HuH-7.5 (cell line): ENCODE measurements at regions not wholly inside any gene's neighbourhood (a gene's known extent, or its start where the extent isn't known, plus 50 kb on each side); places are given as distances from the start of the nearest gene placed in this dataset.
"Not testable (repeated sequence)": the region's sequence is repeated elsewhere in the genome, so short reads cannot be mapped to it uniquely, and the experiment has no call there.

Experiments
- DNase-seq: peaks from one replicate; pipeline ENCODE4 v3.0.0; 2011; ENCODE audit warnings: low spot score

DNA sequence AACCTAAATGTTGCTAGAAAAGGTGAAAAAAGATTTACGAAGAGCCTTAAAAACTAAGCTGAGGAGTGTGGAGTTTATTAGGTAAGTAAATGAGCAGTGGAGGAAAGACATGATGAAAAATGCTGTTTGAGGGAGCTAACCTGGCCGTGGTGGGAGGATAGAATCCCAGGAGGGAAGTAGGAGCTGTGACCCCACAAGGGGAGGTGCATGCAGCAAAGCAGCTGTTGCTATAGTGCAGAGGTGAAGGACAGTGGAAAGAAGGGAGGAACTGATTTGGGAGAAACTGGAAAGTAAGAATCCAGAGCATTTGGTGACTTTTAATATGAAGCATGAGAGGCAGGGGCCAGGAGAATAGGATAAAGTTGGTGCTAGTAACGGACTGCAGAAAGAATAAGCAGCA, 271.7 kb upstream of the ADGRL2 start:
- no peak for DNase-seq

DNA sequence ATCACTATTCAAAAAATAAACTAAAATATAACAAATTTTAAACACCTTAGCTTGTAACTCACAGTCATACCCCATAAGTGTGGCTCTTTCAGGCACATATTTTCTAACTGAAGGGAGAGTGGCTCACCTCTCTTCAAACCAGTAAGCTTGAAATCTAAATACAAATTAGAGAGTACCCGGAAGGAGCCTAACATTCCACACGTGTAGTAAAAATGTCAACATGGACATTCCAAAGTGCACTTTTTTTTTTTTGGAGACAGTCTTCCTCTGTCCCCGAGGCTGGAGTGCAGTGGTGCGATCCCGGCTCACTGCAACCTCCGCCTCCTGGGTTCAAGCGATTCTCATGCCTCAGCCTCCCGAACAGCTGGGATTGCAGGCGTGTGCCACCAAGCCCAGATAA, 275.6 kb upstream of the ADGRL2 start:
- DNase-seq: peak; percentile 47

DNA sequence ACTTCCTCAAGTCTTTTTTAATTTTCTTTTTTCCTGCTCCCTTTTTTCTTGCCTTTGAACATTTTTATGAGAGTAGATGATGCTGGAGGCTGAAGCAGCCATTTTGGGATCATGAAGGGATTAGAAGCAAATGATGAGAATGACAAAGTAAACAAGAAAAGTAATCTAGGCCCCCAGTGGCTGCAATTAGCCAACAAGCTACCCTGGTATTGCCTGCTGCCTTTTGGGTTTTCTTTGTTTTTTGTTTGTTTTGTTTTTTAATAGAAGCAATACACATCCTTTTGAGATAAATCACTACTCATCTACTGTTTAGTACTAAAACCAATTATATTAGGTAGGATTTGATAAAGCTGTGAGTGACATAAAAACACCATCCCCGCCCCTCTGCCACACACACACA, 280.7 kb upstream of the ADGRL2 start:
- DNase-seq: no peak

DNA sequence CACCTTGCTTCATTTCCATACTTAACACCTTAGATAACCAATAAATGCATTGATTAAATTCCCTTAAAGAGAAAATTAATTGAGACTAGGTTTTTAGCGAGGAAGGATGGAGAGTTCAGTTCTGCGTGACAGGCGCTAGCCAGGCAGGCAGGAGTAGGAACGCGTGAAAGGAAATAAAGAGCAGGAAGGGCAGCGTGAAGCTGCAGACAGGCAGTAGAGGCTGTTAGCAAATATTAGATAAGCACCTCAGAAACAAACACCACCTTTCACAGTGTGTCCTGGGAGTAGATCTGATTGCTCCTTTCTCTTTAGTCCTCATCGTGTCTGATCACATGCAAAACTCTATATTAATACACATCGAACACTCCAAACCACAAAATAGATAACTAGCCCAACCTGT, 282.7 kb upstream of the ADGRL2 start:
- no peak for DNase-seq

DNA sequence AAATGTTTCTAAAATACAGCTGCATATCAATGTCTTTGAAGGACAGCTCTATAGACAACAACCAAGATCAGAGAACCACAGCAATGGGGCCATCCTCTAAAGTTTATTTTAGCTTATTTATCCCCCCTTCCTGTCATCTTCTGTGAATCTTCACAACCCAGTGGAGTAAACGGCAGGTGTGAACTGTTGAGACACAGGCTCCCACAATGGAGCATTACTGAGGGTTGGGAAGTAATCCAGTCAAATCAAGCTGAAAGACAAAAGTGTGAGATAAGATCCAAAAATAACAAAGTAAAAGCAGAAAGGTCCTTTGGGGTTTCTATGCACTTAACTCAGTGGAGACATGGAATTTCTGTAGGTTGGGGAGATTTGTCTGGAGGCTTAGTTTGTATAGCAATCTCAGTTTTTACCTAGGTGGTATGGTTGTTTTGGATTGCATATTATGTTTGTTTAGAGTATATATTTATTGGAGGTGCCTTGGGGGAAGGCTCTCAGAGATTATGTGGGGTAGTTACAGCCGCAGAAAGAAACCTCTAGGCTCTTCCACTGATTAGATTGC, 286.9 kb upstream of the ADGRL2 start:
- DNase-seq: no peak

DNA sequence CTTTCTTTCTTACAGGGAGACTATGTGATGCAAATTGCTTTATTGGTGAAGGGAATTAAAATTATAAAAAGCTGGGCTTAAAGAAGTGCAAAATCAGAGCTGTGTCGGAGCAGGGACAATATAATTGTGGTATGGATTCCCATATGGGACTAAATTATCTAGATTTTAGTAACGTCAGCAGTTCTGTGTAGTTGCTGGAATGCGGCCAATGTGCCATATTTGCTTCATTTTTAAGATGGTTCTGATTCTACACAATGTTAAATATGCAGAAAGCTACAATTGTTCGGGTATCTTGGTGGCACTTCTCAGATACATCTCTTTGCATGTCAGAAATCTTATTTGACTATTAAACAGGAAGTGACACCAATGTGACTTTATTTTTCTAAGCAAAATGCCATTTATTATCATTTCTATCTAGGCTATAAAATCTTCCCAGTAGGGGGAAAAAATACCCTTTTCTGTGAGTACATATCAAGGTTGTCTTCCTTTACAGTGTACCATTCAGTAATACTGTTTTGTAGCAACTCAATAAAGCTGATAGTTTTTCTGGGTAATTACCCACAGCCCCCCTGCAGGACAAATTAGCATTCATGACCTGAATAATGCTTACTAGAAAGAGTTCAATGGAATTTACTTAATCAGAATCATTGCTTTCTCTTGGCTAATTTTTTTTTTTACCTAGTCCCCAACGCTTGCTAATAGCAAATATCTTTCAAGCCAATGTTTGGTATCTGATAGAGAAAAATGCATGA, 288.3 kb upstream of the ADGRL2 start:
- DNase-seq: no peak

DNA sequence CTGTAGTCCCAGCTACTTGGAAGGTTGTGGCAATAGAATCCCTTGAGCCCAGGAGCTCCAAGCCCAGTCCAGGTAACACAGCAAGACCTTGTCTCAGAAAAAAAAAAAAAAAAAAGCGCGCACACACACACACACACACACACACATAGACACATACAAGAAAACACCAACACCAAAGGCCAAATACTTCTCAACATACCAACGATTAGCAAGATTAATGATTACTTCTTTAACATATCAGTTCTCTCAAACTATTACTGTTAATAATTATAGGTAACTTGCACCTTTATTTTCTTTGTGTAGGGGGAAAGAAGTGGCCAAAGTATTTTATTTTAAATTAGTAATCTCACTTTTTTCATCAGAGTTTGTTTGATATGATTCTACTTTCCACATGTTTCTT, 289.5 kb upstream of the ADGRL2 start:
- DNase-seq: no peak

DNA sequence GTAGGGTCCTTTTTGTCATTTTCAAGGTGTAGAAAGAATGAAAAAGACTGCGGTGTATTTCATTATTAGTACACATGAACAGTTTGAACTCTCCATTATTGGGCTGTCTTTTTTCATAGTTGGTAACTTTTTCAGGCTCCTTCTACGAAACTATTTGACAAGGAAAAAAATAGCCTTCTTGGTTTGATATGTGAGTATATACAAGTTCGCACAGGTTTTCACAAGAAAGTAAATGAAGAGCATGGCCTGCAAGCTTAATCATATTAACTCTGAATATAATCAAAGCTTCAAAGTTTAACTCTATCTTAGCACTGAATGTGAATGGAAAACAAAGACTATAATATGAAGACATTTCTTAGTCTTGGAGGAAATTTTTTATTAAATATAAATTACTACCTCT, 290.0 kb upstream of the ADGRL2 start:
- DNase-seq: no peak

DNA sequence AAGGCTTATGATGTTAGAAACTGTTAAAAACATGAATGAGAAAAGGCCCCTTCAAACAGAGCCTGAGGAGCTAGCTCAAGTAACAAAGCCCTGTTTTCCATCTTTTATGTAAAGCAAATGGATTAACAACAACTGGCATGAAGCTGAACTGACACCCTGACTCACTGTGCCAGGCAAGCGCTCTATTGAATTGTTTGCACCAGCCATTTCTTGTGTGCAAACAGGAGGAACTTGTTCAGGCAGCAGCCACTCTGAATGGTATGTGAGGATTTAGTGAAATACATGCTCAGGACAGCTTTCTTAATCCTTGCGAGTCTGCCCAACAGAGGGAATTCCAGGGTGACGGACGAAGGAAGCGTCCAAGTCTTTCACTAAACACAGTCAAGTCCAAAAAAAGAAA, 291.1 kb upstream of the ADGRL2 start:
- no peak for DNase-seq

DNA sequence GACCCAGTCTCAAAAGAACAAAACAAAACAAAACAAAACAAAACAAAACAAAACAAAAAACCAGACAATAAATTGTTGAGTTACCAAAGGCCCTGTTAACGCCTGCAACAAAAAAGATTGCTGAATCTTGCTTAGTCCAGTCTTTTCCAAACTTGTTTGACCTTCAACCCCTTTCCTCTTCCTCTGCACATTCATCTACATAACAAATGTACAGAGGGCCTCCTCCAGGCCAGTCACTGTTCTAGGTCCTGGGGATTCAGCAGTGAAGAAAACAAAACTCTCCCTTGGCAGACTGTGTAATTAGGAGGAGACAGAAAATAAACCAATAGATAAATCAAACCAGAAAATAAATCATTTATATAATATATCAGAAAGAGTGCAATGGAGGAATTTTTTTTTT, 294.0 kb upstream of the ADGRL2 start:
- no peak for DNase-seq

DNA sequence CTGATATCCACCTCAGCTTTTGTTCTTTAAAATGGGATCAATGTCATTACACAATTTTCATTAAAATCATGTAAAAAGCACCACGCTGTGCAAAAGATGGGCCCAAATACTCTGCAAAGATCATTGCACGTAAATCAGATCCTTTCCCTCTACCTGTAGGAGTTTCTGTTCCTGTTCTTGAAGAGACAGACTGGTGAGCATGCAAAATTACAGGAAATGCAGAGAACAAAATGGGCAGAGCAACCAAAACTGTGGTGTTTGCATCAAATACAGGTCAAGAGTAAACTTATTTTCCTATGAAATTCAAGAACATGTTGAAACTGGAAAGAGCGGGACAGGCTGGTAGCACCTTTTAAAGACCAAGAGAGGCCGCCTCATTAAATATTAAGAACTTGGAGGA, 294.9 kb upstream of the ADGRL2 start:
- DNase-seq: no peak

DNA sequence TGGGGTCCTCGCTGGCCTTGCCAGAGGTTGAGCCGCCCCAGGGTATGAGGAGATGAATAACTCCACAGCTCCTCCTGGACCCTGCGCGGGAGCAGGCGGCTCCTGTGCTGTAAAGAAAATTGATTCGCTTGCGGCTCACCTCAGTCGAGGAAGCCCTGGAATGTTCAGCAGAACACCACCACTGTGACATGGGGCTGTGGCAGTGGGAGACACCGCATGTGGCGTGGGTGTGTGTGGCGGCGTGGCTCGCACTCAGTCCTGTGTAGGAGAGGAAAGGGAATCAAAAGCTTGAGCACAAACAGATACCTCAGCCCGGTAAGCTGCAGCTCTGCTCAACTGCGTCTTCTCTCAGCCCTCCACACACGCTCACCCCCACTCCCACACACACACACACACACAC, 295.9 kb upstream of the ADGRL2 start:
- not testable (repeated sequence) for DNase-seq

DNA sequence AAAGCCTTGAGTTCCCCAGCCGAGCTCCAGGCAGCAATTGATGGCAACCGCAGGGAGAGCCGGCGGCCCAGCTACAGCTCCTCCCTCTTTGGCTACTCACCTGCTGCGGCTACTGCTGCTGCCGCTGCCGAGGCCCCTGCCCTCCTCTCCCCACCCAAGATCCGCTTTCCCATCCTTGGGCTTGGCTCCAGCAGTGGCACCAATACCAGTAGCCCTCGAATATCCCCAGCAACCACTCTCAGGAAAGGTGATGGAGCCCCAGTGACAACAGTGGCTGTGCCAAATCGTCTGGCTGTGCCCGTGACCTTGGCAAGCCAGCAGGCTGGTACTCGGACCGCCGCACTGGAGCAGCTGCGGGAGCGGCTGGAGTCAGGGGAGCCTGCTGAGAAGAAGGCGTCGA, 298.0 kb upstream of the ADGRL2 start:
- not testable (repeated sequence) for DNase-seq

DNA sequence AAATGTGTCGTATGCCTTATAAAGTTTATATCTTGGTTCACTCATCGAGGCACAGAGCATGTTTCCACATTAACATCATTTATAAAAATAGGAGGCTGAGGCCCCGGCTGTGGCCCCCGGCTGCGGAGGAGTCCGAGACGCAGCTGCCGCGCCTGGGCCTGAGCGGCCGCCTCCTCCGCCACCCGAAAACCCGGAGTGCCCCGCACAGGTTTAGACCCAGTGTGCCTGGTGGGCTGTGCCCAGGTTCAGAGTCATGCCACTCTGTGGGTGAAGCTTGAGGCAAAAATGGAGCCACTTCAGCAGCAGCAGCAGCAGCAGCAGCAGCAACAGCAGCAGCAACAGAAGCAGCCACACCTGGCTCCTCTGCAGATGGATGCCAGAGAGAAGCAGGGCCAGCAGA, 299.2 kb upstream of the ADGRL2 start:
- DNase-seq: not testable (repeated sequence)

DNA sequence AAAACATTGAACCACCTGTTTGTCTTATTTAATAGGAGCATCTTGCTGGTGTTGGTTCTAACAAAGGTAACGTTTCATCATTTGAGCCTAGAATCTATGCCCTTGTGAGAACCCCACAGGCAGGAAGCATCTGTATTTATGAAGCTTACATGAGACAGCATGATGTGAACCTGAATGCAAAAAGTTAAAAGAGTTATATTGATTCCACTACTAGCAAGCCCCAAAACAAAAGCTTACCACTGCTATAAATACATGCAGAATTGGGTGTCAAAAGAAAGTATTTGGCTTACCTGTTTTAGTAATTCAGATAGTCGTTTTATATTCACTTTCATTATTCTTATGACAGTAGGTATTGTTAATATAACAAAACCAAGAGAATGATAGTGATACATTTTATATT, 301.2 kb upstream of the ADGRL2 start:
- no peak for DNase-seq

DNA sequence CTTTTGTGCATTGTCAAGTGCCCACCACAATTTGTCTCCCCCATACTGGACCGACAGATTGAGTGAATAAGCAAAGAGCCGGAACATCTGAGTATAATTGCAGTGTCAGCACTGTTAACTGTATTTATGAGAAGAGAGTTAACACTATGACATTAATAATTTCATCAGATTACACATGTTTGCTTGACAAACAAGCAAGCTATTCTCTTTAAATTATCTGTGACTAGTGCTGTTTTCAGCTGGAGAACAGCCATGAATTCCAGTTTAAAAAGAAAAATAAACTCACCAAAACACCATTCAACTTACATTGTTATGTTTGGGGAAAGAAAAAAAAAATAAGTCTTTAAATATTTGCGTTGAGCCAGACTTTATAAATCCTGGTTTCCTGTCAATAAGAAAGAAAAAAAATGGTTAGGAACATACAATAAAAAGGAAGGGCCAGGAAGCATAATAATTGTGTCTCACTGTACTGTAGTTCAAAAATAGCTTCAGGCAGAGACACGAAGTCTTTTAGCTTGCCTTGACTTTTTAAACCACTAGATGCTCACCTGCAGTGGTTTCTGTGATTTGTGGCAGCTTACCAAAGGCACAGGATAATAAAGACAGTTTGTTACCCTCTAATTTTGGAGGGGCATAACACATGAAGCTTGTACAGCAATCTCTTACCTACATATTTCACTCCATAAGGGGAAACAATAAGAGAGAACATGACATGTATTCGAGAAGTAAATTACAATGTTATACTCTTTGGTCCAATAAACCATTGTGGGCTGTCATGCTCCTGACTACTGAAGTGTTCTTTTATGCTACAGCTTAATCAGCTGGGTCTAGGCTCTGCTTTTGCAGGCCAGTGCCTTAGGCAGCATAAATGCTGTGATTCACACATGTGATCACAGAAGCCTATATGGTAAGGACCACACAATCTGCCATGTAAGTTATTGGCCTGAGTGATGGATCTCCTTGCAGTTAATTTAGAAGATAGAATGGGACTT, 302.0 kb upstream of the ADGRL2 start:
- DNase-seq: no peak

DNA sequence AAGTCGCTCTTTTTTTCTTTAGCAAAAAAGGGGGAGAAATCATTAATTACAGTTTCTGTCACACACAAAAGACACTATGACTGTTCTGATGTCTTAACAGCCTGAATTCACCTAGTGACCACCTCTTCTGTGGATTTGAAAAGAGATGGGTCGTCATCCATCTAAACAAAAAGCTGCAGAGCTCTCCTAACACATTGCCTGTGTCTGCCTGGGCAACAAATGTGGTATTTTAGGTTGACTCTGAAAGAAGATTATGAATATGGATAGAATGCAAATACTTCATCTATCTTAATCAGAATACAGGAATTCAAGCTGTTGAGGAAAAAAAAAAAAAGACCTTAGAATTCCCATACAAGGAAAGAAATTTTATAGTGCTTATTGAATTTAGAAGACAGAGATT, 304.4 kb upstream of the ADGRL2 start:
- no peak for DNase-seq

DNA sequence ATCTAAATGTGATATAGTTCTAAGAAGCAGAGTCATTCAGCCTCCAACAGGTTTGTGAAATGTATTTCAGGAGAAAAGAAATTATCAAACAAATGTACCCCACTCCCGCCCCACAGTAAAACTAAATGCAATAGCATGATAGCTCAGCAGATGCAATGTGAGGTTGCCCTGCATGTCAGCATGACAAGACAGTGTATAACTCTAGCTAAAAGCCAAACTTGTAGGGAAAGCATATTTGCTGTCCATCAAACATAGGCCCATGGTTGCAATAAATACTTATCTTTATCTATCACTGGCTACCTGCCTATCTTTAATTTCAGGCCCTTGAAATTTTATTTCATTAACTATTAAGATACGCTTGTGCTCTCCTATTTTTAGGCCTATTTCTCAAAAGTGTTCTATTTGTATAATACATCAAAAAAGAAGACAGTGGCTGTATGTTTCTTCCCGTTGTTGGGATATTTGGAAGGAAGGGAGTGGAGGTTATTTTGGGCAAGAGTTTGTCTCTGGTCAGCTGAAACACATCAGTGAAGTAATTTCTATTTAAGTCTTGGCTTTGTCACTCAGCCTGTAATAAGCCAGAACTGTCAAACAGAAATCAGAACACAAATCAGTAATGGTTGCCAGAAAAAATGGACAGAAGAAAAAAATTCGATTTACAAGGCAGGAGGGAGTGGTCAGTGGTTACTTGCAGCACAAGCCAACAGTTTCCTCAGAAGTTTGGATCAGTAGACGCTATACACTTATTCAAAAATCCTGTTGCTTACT, 307.4 kb upstream of the ADGRL2 start:
- no peak for DNase-seq

DNA sequence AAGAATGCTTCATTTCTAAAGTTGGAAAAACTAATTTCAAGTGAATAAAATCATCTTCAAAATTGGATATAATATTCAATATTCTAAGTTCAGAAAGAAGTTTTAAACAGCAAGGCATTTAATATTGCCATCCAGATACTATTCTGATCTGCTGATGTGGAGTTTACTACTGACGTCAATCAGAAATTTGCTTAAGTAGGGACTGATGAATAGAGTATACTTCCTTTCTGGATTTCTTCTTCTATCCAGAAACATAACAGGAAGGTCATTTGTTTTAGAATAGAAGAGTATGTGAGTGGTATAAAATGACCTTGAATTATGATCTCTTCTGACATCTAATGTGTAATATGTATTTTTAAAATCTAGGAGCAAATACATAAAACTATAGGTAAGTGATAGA, 308.1 kb upstream of the ADGRL2 start:
- DNase-seq: no peak

DNA sequence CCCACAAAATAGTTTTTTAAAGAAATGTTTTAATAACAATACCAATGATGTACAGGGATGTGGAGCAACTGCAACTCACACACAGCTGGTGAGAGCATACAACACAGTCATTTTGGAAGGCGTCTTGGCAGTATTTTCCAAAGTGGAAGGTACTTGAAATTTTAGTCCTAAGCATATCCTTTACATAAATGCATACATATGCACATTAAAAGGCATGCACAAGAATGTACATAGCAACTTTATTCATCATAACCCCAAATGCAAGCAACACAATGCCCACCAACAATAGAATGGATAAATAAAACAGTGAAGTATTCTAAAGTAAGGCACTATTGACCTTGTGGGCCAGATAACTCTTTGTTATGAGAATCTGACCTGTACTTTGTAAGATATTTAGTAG, 310.1 kb upstream of the ADGRL2 start:
- no peak for DNase-seq

DNA sequence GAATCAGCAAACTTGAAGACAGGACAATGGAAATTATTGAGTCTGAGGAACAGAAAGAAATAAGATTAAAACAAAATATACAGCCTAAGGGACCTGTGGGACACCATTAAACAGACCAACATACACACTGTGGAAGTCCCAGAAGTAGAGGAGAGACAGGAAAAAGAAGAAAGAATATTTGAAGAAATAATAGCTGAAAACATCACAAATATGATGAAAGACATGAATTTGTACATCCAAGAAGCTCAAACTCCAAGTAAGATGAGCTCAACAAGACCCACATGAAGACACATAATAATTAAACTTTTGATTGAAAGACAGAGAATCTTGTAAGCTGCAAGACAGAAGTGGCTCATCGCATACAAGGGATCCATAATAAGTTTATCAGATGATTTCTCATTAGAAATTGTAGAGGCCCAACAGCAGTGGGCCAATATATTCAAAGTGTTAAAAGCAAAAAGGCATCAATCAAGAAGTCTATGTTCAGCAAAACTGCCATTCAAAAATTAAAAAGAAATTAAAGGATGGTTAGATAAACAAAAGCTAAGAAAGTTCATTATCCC, 311.3 kb upstream of the ADGRL2 start:
- no peak for DNase-seq

DNA sequence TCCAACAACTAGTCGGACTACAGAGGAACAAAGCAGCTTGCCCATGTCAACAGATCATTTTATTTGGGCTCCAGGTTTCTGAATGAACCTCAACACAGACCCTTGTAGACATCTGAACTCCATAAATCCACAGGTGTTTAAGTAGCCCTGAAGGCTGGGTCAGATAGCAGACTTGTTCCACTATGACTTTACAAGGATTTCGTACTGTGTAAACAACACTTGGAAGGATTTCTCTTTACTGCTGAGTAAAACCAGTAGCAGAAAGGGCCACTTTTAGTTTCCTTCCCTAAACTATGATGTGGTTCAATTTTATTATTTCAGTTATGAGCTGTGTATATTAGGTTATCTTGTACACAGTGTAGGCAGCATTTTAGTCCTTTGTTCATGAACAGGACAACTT, 316.4 kb upstream of the ADGRL2 start:
- no peak for DNase-seq
